HG02973 (cell line): ENCODE measurements at regions not wholly inside any gene's neighbourhood (a gene's known extent, or its start where the extent isn't known, plus 50 kb on each side); places are given as distances from the start of the nearest gene placed in this dataset.
"Not testable (repeated sequence)": the region's sequence is repeated elsewhere in the genome, so short reads cannot be mapped to it uniquely, and the experiment has no call there.

Experiments used
- ATAC-seq: cut with Tn5 transposase; IDR thresholded peaks from one replicate; pipeline ENCODE4 v1.9.1; 2021; ENCODE audit warnings: moderate library complexity; ENCODE audit not compliant: unreplicated experiment

DNA sequence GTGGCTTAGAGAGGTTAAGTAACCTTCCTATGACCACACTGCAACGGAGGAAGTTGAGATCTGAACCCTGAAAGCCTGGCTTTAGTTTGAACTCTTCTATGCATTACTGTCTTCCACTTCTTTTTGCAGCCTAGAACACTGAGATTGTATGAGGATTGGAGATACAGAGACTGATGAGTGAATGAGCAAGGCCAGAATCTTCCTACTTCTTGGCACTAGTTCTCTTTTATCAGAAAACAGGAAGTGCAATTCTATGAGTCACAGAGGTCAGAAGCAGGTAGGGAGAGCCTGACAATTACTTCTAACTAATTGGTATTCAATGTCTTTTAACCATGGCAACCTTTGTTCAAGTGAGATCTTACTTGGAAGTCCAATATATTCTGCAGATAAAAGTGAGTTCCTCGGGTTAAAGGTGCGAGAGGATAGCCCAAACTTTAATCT is 219.0 kb downstream of the SHQ1 start:
- ATAC-seq, result peak; percentile 63

DNA sequence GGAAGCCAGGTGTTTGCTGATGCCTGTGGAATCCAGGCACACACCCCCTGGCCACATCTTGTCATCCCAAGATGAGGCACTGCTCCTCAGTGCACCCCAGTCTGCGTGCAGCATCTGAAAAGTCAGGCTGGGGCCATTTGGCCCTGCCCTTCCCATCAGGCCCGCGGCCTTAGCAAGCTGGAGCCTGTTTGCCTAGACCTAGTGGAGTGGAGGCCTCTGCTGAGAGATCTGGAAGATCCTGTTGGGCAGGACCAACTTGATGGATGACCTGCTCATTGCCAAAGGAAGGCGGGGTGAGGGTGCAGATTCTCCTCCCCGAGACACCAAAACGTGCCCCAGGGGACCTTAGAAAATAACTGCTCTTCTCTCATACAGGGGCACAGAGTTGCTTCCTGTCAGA is 220.2 kb downstream of the SHQ1 start:
- no peak for ATAC-seq

DNA sequence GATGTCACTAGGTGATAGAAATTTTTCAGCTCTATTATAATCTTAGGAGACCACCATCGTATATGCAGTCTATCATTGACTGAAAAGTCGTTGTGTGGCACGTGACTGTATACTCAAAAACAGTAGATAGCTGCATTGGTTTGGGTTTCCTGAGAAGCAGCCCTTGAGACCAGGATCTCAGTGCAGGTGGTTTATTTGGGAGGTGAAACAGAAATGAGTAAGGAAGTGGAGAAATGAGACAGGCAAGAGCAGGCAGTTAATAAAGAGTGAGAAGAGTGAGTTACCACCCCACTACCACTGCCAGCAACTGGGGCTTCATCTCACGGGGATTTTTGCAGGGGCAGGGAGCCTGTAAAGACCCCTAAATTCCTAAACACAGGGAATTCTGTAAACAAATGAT is 221.0 kb downstream of the SHQ1 start:
- ATAC-seq, result no peak

DNA sequence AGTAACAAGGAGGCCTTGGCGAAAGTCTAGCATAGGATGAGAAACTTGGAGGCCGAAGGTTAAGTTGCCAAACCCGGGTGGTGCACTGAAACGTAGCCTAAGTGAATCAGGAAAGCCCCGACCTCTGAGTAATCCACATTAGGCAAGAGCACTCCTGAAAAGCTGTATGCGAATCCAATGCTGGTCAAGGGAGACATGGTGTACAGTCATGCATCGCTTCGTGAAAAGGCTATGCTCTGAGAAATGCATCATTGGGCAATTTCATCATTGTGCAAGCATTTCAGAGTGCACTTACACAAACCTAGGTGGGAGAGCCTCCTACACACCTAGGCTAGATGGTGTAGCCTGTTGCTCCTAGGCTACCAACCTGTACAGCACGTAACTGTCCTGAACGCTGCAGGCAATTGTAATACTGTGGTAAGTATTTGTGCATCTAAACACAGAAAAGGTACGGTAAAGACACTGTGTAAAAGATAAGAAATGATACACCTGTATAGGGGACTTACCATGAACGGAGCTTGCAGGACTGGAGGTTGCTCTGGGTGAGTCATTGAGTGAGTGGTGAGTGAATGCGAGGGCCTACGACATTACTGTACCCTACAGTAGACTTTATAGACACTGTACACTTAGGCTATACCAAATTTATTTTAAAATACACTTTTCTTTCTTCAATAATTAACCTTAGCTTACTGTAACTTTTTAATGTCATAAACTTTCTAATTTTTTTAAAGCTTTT is 222.5 kb downstream of the SHQ1 start:
- no peak for ATAC-seq

DNA sequence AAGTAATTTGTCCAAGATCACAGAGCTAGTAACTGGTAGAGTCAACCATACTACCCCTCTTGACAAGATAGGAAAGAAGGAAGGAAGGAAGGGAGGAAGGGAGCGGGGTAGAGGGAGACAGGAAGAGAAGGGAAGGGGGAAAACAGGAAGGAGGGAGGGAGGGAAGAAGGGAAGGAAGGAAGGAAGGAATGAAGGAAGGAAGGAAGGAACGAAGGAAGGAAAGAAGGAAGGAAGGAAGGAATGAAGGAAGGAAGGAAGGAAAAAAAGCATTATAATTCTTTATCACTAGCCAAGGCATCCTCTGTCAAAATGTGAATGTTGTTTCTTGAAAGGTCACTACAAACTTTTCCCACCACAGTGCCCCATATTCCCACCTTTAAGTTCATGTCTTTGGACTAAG is 223.6 kb downstream of the SHQ1 start:
- ATAC-seq, result no peak

DNA sequence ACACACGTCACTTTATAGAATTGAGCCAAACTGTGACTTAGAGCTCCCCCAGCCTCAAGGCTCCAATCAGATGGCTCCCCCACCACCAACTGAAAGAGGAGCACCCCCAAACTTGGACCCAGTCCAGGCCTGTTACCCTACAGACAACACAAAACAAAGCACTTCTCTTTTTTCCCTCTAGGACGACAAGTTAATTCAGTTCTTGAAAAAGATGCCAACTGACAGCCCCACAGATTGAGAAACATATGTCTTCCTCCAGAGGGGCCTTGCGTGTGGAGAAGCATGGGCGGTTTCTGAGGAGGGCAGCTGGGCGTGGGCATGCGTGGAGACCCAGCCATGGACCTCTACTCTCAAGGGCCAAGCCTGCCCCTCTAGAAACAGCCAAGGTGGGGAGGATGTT is 229.5 kb downstream of the SHQ1 start:
- ATAC-seq, result no peak

DNA sequence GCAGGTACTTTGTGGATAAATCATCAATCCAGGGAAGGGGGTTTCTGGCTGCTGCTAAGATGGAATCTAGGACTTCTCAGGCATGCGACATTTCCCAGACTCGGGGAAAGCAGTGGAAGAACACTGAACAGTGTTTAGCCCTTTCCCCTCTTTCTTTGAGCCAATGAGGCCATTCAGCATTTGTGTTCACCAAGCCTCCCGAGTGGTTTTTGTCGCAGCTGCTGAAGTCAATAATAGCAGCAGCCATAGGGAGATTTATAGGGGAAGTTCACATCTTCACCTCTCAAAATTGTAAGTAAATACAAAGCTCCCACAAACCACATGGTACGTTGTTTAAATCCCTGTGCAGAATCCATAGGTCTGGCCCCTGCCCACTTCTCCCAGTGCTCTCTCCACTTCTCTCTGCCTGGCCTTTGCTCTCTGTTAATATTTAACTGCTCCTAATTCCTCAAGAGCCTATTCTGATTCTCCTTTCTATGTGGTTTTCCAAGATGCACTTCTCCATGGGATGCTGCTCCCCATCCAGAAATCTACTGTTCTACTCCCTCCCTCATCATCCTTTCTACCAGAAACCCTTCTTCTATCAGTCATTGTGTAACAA is 230.7 kb downstream of the SHQ1 start:
- ATAC-seq, result no peak

DNA sequence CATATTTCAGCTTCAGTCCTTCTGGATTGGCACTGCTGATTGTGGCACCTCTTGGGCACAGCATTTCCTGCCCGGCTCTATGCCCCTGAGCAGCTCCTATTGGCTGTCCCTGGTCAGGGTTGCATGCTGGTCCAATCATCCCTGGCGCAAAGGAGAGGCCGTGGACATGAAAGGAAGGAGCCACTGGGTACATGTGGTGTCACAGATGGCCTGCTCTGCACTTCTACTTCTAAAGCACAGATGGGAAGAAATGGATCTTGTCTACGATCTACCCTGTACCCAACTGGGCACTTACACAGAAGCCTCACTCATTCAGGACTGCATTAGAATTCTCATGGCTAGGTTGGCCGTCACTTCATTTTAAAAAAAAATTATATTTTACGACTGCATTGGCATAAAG is 232.5 kb downstream of the SHQ1 start:
- no peak for ATAC-seq

DNA sequence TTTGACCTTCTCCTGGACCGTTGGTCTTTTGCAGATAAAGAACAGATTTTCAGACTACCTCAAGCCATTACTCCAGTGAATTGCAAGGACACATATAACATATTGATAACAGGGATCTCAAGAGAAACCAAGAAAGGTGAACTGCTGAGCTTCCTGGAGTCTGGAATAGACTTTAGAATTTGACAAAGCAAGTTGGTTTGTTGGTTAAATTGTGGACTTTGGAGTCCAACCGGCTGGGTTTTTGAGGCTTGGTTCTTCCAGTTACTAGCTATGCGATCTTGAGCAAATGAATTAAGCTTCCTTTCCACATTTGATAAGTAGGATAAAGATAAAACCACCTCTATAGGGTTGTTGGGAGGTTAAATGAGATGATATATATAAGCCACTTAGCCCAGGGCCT is 233.1 kb downstream of the SHQ1 start:
- no peak for ATAC-seq

DNA sequence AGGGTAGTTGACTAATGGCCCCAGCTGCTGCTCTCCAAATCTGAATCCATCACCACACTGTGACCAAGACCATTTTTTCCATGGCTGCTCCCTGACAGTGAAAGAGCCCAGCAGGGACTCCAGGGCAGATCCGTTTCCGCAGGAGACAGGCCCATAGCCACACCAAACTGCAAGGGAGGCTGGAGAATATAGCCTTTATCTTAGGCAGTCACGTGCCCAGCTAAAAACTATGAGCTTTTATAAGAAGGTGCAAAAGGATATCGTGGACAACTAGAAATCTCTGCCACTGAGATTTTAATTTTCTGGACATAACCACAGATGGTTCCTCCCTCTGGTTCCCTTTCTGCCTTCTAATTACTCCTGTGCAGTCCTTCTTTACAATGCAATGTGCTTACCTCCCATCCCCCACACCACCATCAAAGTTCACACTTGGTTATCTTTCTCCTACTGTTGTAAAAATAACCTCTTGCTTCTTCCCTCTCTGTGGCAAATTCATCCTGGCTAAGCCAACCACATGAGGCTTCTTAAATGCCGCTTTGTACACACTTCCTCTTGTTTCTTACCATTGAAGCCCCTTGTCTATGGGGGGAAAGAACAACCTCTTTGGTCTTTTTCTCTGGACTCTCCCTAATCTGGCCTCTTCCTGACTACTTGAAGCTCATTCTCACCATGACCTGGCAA is 233.7 kb downstream of the SHQ1 start:
- no peak for ATAC-seq

DNA sequence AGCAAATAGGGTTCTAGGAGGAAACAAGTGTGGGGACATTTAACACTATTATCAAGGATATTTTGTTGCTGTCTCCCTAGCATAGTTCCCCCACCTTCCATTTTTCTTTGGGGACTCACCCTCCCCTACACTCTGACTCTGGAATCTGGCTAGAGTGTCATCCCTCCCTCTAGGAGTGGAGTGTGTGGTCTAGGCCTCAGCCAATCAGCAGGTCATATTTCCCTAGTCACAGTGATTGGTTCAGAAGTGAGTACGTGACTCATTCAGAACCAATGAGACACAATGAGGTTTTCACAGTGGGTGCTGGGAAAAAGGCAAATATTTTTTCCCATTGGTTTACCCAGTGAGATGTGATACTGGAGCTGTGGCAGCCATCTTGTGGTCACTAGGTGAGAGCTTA is 234.4 kb downstream of the SHQ1 start:
- no peak for ATAC-seq

DNA sequence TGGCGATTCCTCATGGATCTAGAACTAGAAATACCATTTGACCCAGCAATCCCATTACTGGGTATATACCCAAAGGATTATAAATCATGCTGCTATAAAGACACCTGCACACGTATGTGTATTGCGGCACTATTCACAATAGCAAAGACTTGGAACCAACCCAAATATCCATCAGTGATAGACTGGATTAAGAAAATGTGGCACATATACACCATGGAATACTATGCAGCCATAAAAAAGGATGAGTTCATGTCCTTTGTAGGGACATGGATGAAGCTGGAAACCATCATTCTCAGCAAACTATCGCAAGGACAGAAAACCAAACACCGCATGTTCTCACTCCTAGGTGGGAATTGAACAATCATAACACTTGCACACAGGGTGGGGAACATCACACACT is 239.1 kb downstream of the SHQ1 start:
- not testable (repeated sequence) for ATAC-seq

DNA sequence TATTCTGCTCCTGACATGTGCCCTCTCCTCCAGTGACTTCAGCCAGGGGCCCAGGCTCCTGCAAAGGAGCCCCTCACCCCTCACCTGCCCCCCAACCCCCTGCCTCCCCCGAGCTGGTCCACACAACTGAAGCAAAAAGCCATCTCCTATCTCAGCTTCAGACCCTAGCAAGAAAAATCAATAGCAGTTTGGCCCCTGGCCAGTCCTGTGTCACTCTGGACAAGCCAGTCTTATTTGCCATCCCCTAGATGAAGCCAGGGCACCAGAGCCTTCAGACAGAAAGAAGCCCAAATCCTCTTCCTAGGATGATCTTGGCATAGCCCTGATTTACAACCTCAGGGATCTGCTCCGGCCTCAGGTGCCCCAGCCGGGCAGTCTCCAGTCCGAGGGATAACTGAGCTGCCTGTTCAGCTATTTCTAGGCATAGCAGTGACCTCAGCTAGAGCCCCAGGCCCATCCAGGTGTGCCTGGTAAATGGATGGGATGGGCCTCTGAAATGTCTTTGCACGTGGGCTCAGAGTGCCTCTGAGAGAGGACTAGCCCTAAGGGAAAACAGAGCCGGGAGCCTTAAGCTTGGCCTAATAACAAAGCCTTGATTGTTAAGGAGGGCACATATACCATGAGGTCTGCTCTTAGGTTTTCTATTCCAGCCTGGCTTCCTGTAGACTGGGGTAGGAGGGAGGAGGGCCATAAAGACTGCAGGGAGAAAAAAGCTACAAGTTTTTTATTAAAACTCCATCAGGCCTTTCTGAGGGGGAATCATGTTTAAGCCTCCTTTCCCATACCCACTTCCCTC is 242.0 kb downstream of the SHQ1 start:
- ATAC-seq, result no peak

DNA sequence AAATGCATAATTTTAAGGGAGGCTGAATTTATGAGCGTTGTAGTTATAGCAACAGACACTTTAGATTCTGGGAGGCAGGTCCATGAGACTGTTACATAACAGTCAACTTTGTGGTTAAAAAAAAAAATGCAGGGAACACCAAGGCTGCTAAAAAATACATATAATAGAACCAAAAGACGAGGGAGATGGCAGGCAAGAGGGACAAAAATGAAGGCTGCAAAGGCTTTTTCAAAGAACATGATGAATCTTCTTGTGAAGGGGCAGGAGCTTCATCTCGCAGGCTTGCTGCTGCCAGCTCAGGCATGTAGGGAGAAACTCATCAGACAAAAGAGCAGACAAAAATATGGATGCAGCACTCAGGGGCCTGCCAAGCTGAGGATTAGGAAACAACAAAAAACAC is 243.9 kb downstream of the SHQ1 start:
- no peak for ATAC-seq

DNA sequence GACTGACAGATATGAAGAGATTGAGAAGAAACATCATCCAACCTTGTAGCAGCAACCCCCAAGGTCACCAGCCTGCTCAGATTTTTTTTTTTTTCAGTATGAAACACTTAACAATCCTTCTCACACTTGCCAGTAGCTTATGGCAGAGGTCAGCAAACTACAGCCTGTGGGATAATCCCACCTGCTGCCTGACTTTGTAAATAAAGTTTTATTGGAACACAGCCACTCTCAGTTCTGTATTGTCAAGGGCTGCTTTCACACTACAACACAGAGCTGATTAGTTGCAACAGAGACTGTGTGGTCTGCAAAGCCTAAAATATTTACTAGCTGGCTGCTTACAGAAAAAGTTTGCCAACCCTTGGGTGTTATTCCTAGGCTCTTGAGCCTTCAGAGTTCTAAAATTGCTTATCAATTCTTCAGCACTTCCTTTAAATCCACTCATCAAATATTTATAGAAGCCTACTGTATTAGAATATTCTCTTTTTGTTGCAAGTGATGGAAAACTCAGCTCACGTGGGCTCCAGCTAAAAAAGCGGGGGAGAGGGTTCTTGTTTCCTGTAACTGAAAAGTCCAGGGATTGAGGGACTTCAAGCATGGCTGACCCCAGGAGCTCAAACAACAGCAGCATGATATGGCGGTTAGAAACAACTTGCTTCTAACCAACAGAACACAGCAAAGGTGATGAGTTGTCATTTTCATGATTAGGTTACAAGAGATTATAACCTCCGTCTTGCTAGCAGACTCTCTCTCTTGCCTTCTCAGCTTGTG is 246.1 kb downstream of the SHQ1 start:
- no peak for ATAC-seq

DNA sequence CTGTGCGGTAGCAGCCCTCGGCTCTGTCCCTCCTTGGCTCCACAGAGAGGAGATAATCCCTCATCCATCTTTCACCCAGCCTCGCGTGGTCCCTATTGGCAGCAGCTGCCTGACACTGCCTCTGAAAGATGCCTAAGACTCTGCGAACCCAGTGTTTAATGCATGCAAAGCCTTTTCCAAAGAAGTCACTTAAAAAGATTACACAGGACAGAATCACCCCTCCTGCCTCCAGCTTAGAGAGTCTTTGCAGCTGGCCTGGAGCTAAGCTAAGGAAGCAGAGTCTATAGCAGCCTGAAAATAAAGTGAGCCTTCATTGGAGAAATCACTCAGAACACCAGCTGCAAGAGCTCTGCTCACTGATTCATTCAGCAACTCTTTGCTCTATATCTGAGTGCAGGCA is 247.2 kb downstream of the SHQ1 start:
- ATAC-seq, result no peak

DNA sequence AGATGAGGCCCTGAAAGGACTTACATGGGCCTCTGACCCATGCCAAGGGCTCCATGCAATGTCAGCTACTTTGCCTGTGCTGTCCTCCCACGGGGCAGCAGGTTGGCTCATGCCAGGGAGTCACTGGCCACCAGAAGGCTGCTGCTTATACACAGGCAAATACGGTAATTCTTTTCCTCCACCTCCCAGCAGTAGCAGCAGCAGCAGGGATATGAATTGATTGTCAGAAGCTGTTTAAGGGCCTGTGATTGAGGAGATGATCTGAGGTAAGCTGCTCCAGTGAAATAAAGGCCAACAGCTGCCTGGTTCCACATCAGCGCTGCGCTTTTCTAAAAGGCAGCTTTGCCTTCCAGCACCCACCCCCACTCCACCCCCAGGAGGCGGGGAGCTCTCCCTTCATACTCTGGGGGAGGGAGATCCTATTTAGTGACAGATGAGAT is 250.5 kb downstream of the SHQ1 start:
- ATAC-seq, result no peak

DNA sequence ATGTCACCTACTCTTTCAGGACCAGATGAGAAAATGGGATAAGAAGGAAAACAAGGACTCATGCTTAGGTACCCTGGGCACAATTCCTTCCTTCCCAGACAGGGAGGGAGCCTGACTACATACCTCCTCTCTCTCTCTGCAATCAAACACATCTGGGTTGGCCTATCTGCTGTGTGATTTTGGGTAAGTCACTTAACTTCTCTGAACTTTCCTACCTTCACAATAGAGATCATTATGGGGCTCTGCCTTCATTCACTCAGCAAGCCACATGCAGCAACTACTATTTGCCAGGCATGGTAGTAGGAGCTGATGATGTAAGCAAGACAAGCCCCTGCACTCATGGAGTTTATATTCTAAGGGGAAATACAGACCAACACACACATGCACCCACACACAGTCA is 251.2 kb downstream of the SHQ1 start:
- no peak for ATAC-seq

DNA sequence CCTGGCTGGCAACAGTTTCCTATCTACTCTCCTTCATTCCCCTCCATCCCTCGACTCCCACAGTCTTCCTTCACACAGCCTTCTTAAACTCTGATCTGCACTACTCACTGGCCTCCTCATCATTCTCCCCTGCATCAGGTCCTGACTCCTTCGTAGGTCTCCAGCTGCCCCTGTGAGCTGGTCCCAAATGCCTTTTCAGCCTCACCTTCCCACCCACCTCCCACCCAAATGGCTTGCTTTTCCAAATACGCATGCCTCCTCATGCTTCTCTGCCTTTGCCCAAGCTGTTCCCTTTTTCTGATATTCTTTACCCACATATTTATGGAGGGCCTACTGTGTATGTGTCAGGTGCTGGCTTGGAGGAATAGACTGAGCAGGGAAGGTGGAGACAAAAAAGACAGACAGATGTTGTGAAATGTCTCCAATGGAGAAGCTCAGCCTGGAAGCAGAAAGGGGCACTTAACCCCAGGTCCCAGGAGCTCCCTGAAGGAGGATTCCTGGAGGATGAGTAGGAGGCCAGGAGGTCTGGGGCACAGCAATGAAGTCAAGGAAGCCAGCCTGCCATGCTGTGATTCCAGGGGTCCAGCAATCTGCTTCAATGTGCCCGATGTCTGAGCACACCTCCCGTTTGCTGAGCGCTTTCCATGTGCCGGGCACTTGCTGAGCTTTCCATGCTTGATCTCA is 252.2 kb downstream of the SHQ1 start:
- ATAC-seq, result no peak

DNA sequence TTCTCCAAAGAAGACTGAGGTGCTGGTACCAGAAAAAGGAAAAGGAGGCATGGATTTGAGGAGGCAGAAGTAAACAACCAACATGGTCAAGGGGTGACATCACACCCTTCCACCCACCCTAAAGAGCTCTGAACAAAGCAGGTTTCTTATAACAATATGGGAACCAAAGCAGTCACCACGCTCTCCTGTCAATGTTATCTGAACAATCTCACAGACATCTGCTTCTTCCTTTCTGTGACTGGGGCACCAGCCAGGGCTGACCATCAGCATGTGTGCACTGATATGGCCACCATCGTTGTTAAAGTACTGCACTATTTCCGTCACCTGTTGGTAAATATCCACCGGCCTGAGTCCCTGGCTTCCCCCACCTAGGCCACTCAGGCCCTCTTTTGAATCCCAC is 252.9 kb downstream of the SHQ1 start:
- no peak for ATAC-seq
